Stomach smooth muscle (tissue), 2 donors: ENCODE measurements at regions not wholly inside any gene's neighbourhood (a gene's known extent, or its start where the extent isn't known, plus 50 kb on each side); places are given as distances from the start of the nearest gene placed in this dataset.

ENCODE experiments used
- H3K27ac ChIP-seq: one replicate; pipeline ENCODE4 v1.7.0; 2013; ENCODE audit warnings: mild to moderate bottlenecking, low read length, inconsistent platforms
- H3K27me3 ChIP-seq, 2 donors: one replicate each; pipeline ENCODE4 v1.7.0; 2013; ENCODE audit warnings: low read length in 2 of 2; ENCODE audit not compliant: insufficient read depth in 2 of 2, control insufficient read depth in 1 of 2
- H3K36me3 ChIP-seq, 2 donors: one replicate each; pipeline ENCODE4 v1.7.0; 2013; ENCODE audit warnings: low read length in 2 of 2; ENCODE audit not compliant: control insufficient read depth in 2 of 2, insufficient read depth in 2 of 2
- H3K4me1 ChIP-seq: one replicate; pipeline ENCODE4 v1.7.0; 2013; ENCODE audit warnings: low read length; ENCODE audit not compliant: control insufficient read depth, insufficient read depth
- H3K4me3 ChIP-seq, 2 donors: one replicate each; pipeline ENCODE4 v1.7.0; 2013; ENCODE audit warnings: low read length in 2 of 2
- H3K9ac ChIP-seq, 2 donors: one replicate each; pipeline ENCODE4 v1.7.0; 2013; ENCODE audit warnings: low read length in 2 of 2, mild to moderate bottlenecking in 1 of 2
- H3K9me3 ChIP-seq, 2 donors: one replicate each; pipeline ENCODE4 v1.7.0; 2013; ENCODE audit warnings: low read length in 2 of 2; ENCODE audit not compliant: control insufficient read depth in 2 of 2
- donor health status: healthy.
- donor health status: Pancreatic carcinoma.

DNA sequence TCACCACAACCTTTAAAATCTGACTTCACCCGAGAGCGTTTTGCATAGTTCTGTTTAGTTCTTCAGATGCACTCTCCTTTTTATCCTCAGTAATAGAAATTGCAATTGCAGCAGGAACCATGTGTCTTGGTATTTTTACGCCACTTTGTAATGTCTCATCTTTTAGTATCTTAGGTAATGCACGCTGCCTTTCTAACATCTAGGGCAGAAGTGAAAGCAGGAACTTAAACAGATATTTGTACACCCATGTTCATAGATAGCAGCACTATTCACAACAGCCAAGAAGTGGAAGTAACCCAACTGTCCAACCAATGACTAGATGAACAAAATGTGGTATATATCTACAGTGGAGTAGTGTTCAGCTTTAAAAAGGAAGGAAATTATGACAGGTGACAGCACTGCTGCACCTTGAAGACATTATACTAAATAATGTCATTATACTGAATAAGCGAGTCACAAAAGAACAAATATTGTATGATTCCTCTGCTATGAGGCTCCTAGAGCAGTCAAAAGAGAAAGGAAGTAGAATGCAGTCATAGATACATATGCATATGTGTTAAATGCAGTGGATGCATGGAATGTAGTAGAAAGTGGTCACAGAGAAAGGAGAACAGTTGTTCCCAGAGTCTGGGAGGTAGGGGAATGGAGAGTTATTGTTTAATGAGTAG lies 105.9 kb upstream of the GJB6 start:
- no peak overlapping the region for H3K27ac ChIP-seq
- no peak overlapping the region for H3K4me3 ChIP-seq
- H3K4me1 ChIP-seq, result no peaks in the 10 kb centered on the region
- H3K9ac ChIP-seq, result no peak overlapping the region
- H3K9me3 ChIP-seq, result no peaks in the 10 kb centered on the region
- H3K27me3 ChIP-seq, result peaks cover 0 to 7% of the 10 kb centered on the region in 2 donors
- no peaks in the 10 kb centered on the region for H3K36me3 ChIP-seq

DNA sequence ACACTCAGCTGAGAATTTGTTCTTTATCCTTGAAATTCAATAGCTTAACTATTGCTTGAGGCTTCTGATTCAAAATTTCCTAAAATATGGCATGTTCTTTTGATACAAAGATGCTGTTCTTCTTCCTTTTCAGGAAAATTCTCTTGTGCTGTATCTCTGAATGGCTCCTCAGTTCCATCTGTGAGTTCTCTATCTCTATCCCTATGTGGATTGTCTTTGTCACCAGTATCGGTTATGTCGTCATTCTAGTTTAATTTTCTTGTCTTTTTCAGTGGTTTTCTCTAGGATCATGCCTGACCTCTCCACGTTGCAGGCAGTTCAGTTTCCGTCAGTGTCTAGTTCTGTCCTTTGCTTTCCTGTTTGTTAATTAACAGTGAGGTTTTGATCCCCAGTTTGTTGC lies 104.6 kb upstream of the GJB6 start:
- H3K36me3 ChIP-seq, result no peaks in the 10 kb centered on the region
- no peaks in the 10 kb centered on the region for H3K4me1 ChIP-seq
- H3K9ac ChIP-seq, result no peak overlapping the region
- no peak overlapping the region for H3K27ac ChIP-seq
- no peaks in the 10 kb centered on the region for H3K9me3 ChIP-seq
- H3K27me3 ChIP-seq, result peaks cover 0 to 7% of the 10 kb centered on the region in 2 donors
- no peak overlapping the region for H3K4me3 ChIP-seq

DNA sequence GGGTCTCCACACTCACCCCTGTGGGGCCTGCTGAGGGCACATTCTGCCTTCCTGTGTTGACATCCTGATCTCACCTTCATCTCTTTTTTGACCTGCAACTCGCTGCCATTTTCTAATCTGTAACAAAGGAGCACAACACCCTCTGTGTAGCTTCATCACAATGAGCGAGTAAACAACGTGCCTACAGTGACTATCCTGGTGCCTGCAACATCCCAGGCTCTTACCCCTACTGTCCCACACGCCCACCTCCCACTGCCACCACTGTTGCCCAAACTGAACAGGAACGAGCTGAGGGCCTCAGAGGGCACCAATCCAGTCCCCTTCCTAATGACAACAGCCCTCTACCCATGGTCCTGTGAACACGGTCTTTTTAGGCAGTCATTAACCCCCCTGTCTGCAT lies 102.2 kb upstream of the GJB6 start:
- Histone ChIP-seq H3K4me1 (no peaks in the 10 kb centered on the region), H3K4me3 (no peak overlapping the region), H3K36me3 (no peaks in the 10 kb centered on the region), H3K9ac (no peak overlapping the region), H3K9me3 (no peaks in the 10 kb centered on the region), H3K27ac (no peak overlapping the region), H3K27me3 (peaks cover 0 to 3% of the 10 kb centered on the region in 2 donors)

DNA sequence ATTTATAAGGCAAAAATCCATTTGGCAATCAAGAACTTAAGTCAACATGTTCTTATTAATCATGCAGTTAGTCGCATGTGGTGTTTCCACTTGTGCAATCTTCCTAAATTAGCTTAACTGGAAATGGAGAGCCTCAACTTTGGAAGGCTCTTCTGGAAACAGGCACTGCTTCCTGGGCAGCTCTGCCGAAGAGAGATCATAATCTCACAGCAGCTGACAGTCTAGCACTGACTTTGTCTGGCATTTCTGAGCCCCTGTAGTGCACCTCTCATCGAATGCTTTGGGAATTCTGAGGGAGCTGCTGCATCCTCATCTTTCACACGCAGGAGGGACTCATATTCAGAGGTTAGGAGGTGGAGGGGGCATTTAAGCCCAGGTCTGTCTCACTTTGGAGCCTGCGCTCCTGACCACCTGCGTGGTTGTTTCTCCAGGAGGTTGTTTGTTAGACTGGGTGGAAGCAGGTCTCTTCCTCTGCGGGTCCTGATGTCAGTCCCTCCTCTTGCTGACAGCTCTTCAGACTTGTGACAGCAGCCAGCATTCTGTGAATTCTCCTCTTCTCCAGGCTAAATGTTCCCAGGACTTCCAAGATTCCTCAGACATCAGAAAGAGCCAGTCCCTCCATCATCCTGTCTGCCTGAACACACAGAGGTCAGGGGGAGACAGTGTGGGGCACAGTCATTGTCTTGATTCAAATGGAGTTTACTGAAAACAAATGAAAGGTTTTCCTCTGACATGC lies 100.4 kb upstream of the GJB6 start:
- H3K36me3 ChIP-seq, result no peaks in the 10 kb centered on the region
- H3K4me3 ChIP-seq, result no peak overlapping the region
- peaks cover 0 to under 1% of the 10 kb centered on the region in 2 donors for H3K9me3 ChIP-seq
- H3K9ac ChIP-seq, result no peak overlapping the region
- peaks cover 0 to 3% of the 10 kb centered on the region in 2 donors for H3K27me3 ChIP-seq
- no peaks in the 10 kb centered on the region for H3K4me1 ChIP-seq
- no peak overlapping the region for H3K27ac ChIP-seq

DNA sequence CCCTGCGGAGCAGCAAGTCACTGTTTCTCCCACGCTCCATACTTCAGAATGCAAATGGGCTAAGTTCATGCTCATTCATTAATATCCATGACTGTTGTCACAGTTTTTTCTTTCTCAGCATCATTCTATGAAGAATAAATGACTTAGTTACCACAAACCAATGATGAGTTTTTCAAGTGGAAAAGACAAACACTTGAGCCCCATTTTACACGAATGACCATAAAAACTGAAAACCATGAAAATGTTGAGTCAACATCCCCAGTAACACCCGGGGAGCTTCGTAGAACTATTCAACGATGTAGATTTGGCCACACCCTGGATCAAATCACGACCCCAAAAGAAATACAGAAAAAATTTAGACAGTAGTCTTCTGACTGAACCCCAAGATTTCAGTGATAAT lies 99.8 kb upstream of the GJB6 start:
- peaks cover 0 to 3% of the 10 kb centered on the region in 2 donors for H3K27me3 ChIP-seq
- no peak overlapping the region for H3K27ac ChIP-seq
- H3K36me3 ChIP-seq, result no peaks in the 10 kb centered on the region
- H3K9me3 ChIP-seq, result peaks cover 0 to 2% of the 10 kb centered on the region in 2 donors
- H3K4me3 ChIP-seq, result no peak overlapping the region
- no peak overlapping the region for H3K9ac ChIP-seq
- no peaks in the 10 kb centered on the region for H3K4me1 ChIP-seq

DNA sequence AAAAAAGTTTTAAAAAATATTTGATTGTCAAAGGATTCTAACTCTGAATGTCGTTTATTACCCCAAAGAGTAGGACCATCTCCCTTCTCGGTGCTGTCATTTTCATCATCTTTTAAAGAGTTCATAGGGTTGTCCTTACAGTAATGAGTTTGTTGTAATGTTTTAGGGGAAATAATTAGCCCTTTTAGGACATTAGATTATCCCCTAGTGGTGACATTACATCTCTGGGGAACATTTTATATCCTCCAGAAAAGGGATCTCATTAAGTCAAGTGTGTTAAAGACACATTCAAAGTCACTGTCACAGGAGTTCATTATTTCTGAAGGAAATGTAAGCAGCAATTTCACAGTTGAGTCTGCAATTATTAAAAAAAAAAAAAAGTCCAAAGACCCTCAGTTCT lies 99.3 kb upstream of the GJB6 start:
- peaks cover 0 to 3% of the 10 kb centered on the region in 2 donors for H3K27me3 ChIP-seq
- no peak overlapping the region for H3K27ac ChIP-seq
- H3K4me1 ChIP-seq, result no peaks in the 10 kb centered on the region
- H3K36me3 ChIP-seq, result no peaks in the 10 kb centered on the region
- H3K4me3 ChIP-seq, result no peak overlapping the region
- no peak overlapping the region for H3K9ac ChIP-seq
- H3K9me3 ChIP-seq, result peaks cover 0 to 2% of the 10 kb centered on the region in 2 donors

DNA sequence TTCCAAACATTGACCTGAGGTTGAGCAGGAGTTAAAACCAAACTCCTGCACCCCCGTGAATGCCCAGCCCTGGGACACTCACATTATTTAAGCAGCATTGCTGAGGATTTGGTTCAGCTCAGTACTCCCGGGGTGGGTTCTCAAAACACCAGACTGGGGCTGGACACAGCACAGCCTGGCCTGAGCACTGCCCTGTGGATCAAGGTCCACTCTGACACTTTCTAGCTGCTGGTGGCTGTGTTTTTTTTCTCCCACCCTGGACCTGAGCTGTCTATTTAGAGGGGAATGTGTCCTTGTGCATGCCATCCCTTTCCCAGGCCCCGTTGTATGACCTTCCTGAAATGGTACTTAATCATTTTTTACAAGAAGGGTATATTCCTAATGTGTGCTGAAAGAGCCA lies 94.7 kb upstream of the GJB6 start:
- Histone ChIP-seq H3K9ac (no peak overlapping the region), H3K27me3 (no peaks in the 10 kb centered on the region), H3K27ac (no peak overlapping the region), H3K4me1 (no peaks in the 10 kb centered on the region), H3K36me3 (no peaks in the 10 kb centered on the region), H3K9me3 (peaks cover 6 to 12% of the 10 kb centered on the region in 2 donors), H3K4me3 (no peak overlapping the region)

DNA sequence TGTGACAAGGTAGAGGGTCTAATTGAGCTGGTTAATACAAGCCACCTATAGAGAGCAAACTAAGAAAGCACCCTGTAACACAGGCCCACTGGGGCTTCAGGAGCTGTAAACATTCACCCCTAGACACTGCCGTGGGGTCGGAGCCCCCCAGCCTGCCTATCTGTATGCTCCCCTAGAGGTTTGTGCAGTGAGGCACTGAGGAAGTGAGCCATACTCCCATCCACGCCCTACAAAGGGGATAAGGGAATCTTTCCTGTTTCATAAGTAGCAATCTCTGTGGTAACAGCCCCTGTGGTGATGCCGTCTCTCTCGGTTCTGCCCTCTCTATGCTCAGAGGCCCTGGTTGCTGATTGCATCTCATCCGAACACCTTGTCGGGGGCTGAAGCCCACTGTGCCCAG lies 94.2 kb upstream of the GJB6 start:
- H3K36me3 ChIP-seq, result no peaks in the 10 kb centered on the region
- no peak overlapping the region for H3K4me3 ChIP-seq

DNA sequence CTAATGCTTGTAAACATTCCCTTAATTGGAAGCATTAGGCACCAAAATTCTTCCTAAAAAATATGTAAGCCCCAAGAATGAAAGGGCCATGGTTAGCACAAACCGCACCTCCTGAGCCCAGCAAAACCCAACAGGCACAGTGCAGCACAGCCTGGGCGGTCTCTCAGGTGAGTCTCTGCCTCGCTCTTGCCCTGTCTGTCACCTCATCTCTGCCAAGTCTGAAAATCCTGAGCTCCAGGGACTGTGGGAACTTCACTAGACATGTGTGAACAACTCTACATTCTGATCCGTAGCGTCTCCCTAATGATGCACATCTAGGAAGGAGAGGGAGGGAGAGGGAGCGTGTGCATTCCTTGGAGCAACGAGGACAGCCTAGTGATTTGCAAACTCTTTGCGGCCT lies 88.8 kb upstream of the GJB6 start:
- H3K9me3 ChIP-seq, result peaks cover 4 to 7% of the 10 kb centered on the region in 2 donors
- H3K4me3 ChIP-seq, result no peak overlapping the region
- no peaks in the 10 kb centered on the region for H3K4me1 ChIP-seq
- H3K27ac ChIP-seq, result no peak overlapping the region
- H3K9ac ChIP-seq, result no peak overlapping the region
- H3K36me3 ChIP-seq, result no peaks in the 10 kb centered on the region
- H3K27me3 ChIP-seq, result peaks cover 0 to 2% of the 10 kb centered on the region in 2 donors

More for the DNA sequence above, 94.2 kb upstream of the GJB6 start:
- Histone ChIP-seq H3K9me3 (peaks cover 6 to 12% of the 10 kb centered on the region in 2 donors), H3K9ac (no peak overlapping the region), H3K4me1 (no peaks in the 10 kb centered on the region), H3K27me3 (no peaks in the 10 kb centered on the region), H3K27ac (no peak overlapping the region)

DNA sequence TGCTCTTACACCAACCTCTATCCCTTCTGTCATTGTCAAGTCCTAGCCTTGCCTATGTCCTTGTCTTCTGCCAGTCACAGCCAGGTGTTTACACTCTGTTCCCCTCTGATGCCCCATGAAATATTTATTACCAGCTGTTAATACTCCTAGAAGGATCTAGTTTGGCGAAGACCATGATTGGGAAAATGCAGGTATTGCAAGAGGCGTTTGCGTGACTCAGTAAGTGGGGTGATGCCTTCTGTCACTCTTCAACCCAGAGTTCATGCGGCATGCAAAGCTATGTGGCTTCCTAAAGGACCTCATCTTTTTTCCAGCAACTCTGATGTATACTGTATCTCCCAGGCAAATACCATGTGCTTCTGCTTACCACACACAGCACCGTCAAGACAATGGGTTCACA lies 81.8 kb upstream of the GJB6 start:
- H3K36me3 ChIP-seq, result no peaks in the 10 kb centered on the region
- H3K27me3 ChIP-seq, result no peaks in the 10 kb centered on the region
- H3K4me1 ChIP-seq, result no peaks in the 10 kb centered on the region
- no peak overlapping the region for H3K27ac ChIP-seq
- H3K9me3 ChIP-seq, result no peaks in the 10 kb centered on the region
- no peak overlapping the region for H3K4me3 ChIP-seq
- H3K9ac ChIP-seq, result no peak overlapping the region

DNA sequence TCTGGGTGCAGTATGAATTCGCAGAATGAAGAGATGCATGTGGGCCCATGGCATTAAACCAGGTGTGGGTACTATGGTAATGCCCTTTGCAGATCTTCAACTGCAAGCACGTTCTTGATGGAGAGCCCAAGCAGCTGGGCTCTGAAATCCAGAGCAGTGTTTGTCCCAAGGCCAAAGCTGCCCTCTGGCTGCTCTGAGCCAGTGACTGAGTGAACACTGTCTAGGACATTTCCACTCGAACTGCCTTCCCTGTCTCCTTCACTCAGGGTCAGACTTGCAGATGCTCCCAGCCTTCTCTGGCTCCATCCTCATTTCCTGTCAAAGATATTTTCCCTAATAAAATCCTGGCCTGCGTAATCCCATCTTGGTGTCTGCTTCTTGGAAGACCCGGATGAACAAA lies 80.2 kb upstream of the GJB6 start:
- no peaks in the 10 kb centered on the region for H3K36me3 ChIP-seq
- no peaks in the 10 kb centered on the region for H3K4me1 ChIP-seq
- H3K4me3 ChIP-seq, result no peak overlapping the region
- no peak overlapping the region for H3K27ac ChIP-seq
- no peak overlapping the region for H3K9ac ChIP-seq
- H3K9me3 ChIP-seq, result peaks cover 4 to 9% of the 10 kb centered on the region in 2 donors
- no peaks in the 10 kb centered on the region for H3K27me3 ChIP-seq
